B cell (primary cell): ENCODE measurements at regions not wholly inside any gene's neighbourhood (a gene's known extent, or its start where the extent isn't known, plus 50 kb on each side); places are given as distances from the start of the nearest gene placed in this dataset.

ENCODE experiments used
- ATAC-seq: fragments of 200-7000 bp; cut with Tn5 transposase; one replicate; pipeline ENCODE4 v1.10.0; 2021; ENCODE audit warnings: low read depth, mild to moderate bottlenecking, moderate number of reproducible peaks, moderate library complexity
- CTCF ChIA-PET: fragments of 350-600 bp; sonication (Branson Sonifier 250); formaldehyde crosslinking; loops from one replicate; lab custom pipeline; 2021; ENCODE audit warnings: antibody characterized with exemption, inconsistent platforms; lab: Charles Lee
- POLR2A ChIA-PET: fragments of 350-600 bp; sonication (Branson Sonifier 250); formaldehyde crosslinking; loops from one replicate; lab custom pipeline; 2021; ENCODE audit warnings: antibody characterized with exemption; lab: Charles Lee
- DNase-seq: peaks from one replicate; pipeline ENCODE4 v3.0.0; 2013
- H2AFZ ChIP-seq: 2 replicates; pipeline ENCODE4 v1.6.1; 2012; ENCODE audit warnings: mild to moderate bottlenecking, low read depth, low read length; ENCODE audit not compliant: insufficient read depth, poor library complexity, severe bottlenecking
- H3K27ac ChIP-seq, 2 donors: 1 replicate in 1 of 2; 2 replicates in 1 of 2; pipeline ENCODE4 v1.5.1; 2012 to 2013; ENCODE audit warnings: low read length in 2 of 2, mild to moderate bottlenecking in 2 of 2, moderate library complexity in 1 of 2
- H3K27me3 ChIP-seq, 4 experiments: fragments of 200-600 bp in 1 of 4; sonication (generic) in 1 of 4; replicated peaks in 1 of 4; 1 replicate in 2 of 4; 2 replicates in 2 of 4; pipeline versions ENCODE4 v1.6.1 to v1.7.0; 2013 to 2016; ENCODE audit warnings: low read length in 3 of 4, mild to moderate bottlenecking in 2 of 4, mixed read lengths in 1 of 4, moderate library complexity in 1 of 4; ENCODE audit not compliant: insufficient read depth in 4 of 4, control insufficient read depth in 3 of 4; ENCODE audit errors: control extremely low read depth in 1 of 4
- H3K36me3 ChIP-seq, 2 experiments: replicated peaks in 1 of 2; 1 replicate in 1 of 2; 2 replicates in 1 of 2; pipeline versions ENCODE4 v1.6.1 to v1.7.1; 2013; ENCODE audit warnings: low read length in 1 of 2; ENCODE audit not compliant: insufficient read depth in 2 of 2, control insufficient read depth in 1 of 2; ENCODE audit errors: control extremely low read depth in 1 of 2, extremely low read depth in 1 of 2
- H3K4me1 ChIP-seq, 2 donors: fragments of 200-600 bp in 1 of 2; sonication (generic) in 1 of 2; 1 replicate in 1 of 2; 2 replicates in 1 of 2; pipeline versions ENCODE4 v1.5.1 to v1.6.1; 2013 to 2017; ENCODE audit warnings: low read length in 2 of 2; ENCODE audit not compliant: control insufficient read depth in 2 of 2, insufficient read depth in 2 of 2
- H3K4me2 ChIP-seq: replicated peaks from 2 replicates; pipeline ENCODE3; 2012; ENCODE audit warnings: mild to moderate bottlenecking, low read depth, low read length; ENCODE audit not compliant: poor library complexity, severe bottlenecking
- H3K4me3 ChIP-seq, 5 experiments: fragments of 200-600 bp in 1 of 5; sonication (generic) in 1 of 5; 1 replicate in 3 of 5; 2 replicates in 2 of 5; pipeline versions ENCODE4 v1.5.1 to v1.7.0; 2011 to 2016; ENCODE audit warnings: low read length in 4 of 5, mild to moderate bottlenecking in 4 of 5, low read depth in 2 of 5, control low read depth in 1 of 5, moderate library complexity in 1 of 5; ENCODE audit not compliant: insufficient read depth in 1 of 5; ENCODE audit errors: control extremely low read depth in 1 of 5, extremely low read depth in 1 of 5
- H3K79me2 ChIP-seq: fragments of 200-600 bp; sonication (generic); one replicate; pipeline ENCODE4 v1.6.0; 2016; ENCODE audit warnings: low read length; ENCODE audit not compliant: control insufficient read depth, insufficient read depth
- H3K9ac ChIP-seq: fragments of 200-600 bp; sonication (generic); 2 replicates; pipeline ENCODE4 v1.6.1; 2017; ENCODE audit warnings: mild to moderate bottlenecking, low read length, moderate library complexity
- H3K9me3 ChIP-seq, 3 donors: one replicate each; pipeline versions ENCODE4 v1.6.1 to v1.7.1; 2013; ENCODE audit warnings: low read length in 2 of 3; ENCODE audit not compliant: control insufficient read depth in 2 of 3, insufficient read depth in 1 of 3; ENCODE audit errors: control extremely low read depth in 1 of 3
- H4K20me1 ChIP-seq: 2 replicates; pipeline ENCODE4 v1.6.0; 2012; ENCODE audit warnings: mild to moderate bottlenecking, low read length; ENCODE audit not compliant: insufficient read depth, control insufficient read depth, poor library complexity, severe bottlenecking
- H3K27ac Mint-ChIP-seq: one replicate; pipeline ENCODE4 v1.8.0; 2021; ENCODE audit warnings: mixed read lengths
- H3K27me3 Mint-ChIP-seq: one replicate; pipeline ENCODE4 v1.8.0; 2021; ENCODE audit warnings: mixed read lengths
- H3K4me1 Mint-ChIP-seq: one replicate; pipeline ENCODE4 v1.8.0; 2021; ENCODE audit warnings: mixed read lengths
- H3K4me3 Mint-ChIP-seq: one replicate; pipeline ENCODE4 v1.8.0; 2021; ENCODE audit warnings: mixed read lengths
- H3K9me3 Mint-ChIP-seq: one replicate; pipeline ENCODE4 v1.8.0; 2022; ENCODE audit warnings: mixed read lengths; ENCODE audit not compliant: insufficient read depth
- CTCF ChIP-seq: fragments of 200-600 bp; IDR thresholded peaks from one replicate; pipeline ENCODE4 v1.8.0; 2022; ENCODE audit warnings: antibody characterized with exemption, mild to moderate bottlenecking
- EZH2 ChIP-seq: IDR thresholded peaks from 2 replicates; pipeline ENCODE4 v1.6.1; 2012; ENCODE audit warnings: borderline replicate concordance, low read depth, mild to moderate bottlenecking, moderate library complexity, low read length; ENCODE audit not compliant: insufficient read depth, poor library complexity, severe bottlenecking
- WGBS: methylation state at CpG from one replicate; pipeline ENCODE4 v1.1.5; 2013; ENCODE audit warnings: missing lambda C conversion rate; ENCODE audit not compliant: insufficient coverage; 5-methylcytosine and 5-hydroxymethylcytosine counted together
- intact Hi-C: fragments of 100-400 bp; cut with micrococcal nuclease; formaldehyde crosslinking; loops from one replicate; pipeline ENCODE4 v1.10.0; 2022

GRCh38 chr11:72511393-72512047 is 77.2 kb upstream of the CLPB start:
- Mint-ChIP-seq H3K4me3 (no peak overlapping the region), H3K9me3 (peaks cover 20% of the 10 kb centered on the region), H3K27me3 (peaks cover 36% of the 10 kb centered on the region), H3K27ac (no peak overlapping the region), H3K4me1 (no peaks in the 10 kb centered on the region)
- no peak for TF ChIP-seq CTCF
- no peak for TF ChIP-seq EZH2
- ChIA-PET POLR2A (no interaction called here), CTCF (no interaction called here)
- DNase-seq (no peak), ATAC-seq (no peak)
- Histone ChIP-seq H3K4me2 (no peak overlapping the region), H3K9me3 (peaks cover 0 to 30% (median 12%) of the 10 kb centered on the region in 3 donors), H3K4me1 (no peaks in the 10 kb centered on the region), H3K36me3 (no peaks in the 10 kb centered on the region), H3K27me3 (peaks cover 0 to 6% (median 2%) of the 10 kb centered on the region in 4 experiments), H3K79me2 (no peaks in the 10 kb centered on the region), H3K9ac (no peak overlapping the region), H3K27ac (no peak overlapping the region), H4K20me1 (no peaks in the 10 kb centered on the region), H3K4me3 (no peak overlapping the region), H2AFZ (no peak overlapping the region)
- intact Hi-C loops: no loop called here

DNA sequence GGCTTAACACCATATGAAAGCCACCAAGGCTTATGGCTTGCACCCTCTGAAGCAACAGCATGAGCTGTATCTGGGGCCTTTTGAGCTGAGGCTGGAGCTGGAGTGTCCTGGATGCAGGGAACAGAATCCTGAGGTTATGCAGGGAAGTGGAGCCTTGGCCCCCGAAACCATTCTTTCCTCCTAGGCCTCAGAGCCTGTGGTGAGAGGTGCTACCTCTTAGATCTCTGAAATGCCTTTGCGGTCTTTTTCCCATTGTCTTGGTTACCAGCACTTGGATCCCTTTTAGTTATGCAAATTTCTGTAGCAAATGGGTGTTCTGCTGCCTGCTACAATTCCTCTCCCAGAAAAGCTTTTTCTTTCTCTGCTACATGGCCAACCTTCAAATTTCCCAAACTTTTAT is 72.7 kb upstream of the CLPB start:
- Histone ChIP-seq H3K4me3 (no peak overlapping the region), H3K36me3 (no peaks in the 10 kb centered on the region), H3K27ac (no peak overlapping the region), H2AFZ (no peak overlapping the region), H3K4me1 (no peaks in the 10 kb centered on the region), H3K27me3 (peaks cover 0 to 9% (median 0%) of the 10 kb centered on the region in 4 experiments), H4K20me1 (no peaks in the 10 kb centered on the region), H3K79me2 (no peaks in the 10 kb centered on the region), H3K9me3 (peaks cover 0 to 26% (median 9%) of the 10 kb centered on the region in 3 donors), H3K4me2 (no peak overlapping the region), H3K9ac (no peak overlapping the region)
- DNase-seq (no peak), ATAC-seq (no peak)
- Mint-ChIP-seq H3K4me3 (no peak overlapping the region), H3K27ac (no peak overlapping the region), H3K9me3 (peaks cover 25% of the 10 kb centered on the region), H3K27me3 (peaks cover 45% of the 10 kb centered on the region), H3K4me1 (no peaks in the 10 kb centered on the region)
- ChIA-PET CTCF (interaction anchor here (1.2 kb wide), 1 partner anchor 9 kb away, joined by 3 read pairs; no protein-coding TSS in a partner anchor), POLR2A (no interaction called here)
- TF ChIP-seq CTCF: no peak
- intact Hi-C loops: no loop called here
- 94% methylated on average over 2 of the region's 2 CpGs for WGBS
